ENCODE measurements at regions not wholly inside any gene's neighbourhood (a gene's known extent, or its start where the extent isn't known, plus 50 kb on each side); places are given as distances from the start of the nearest gene placed in this dataset.
"Not testable (repeated sequence)": the region's sequence is repeated elsewhere in the genome, so short reads cannot be mapped to it uniquely, and the experiment has no call there.

GRCh38 chr10:91003379-91003778, 82.5 kb upstream of the ANKRD1 start:
- WGBS (ENCODE audit: insufficient coverage, insufficient read length), result no CpG with 5 or more reads among the region's 1 CpG
- H3K36me3 ChIP-seq (ENCODE audit: control insufficient read depth, insufficient read depth, low read length); DNase-seq (ENCODE audit: low read depth, low spot score); H3K4me3 ChIP-seq (ENCODE audit: low read length); H3K4me1 ChIP-seq (ENCODE audit: control insufficient read depth, insufficient read depth, low read length); H3K27ac ChIP-seq (ENCODE audit: low read length); H3K9me3 ChIP-seq (ENCODE audit: control insufficient read depth, insufficient read depth, low read length); H3K27me3 ChIP-seq (ENCODE audit: control insufficient read depth, insufficient read depth, low read length): not testable (repeated sequence)

- H3K4me1 ChIP-seq (ENCODE audit: control insufficient read depth, insufficient read depth, low read length); H3K36me3 ChIP-seq (ENCODE audit: control insufficient read depth, insufficient read depth, low read length); H3K4me3 ChIP-seq (ENCODE audit: low read length); DNase-seq (ENCODE audit: low read depth, low spot score); H3K27ac ChIP-seq (ENCODE audit: low read length); H3K27me3 ChIP-seq (ENCODE audit: control insufficient read depth, insufficient read depth, low read length); H3K9me3 ChIP-seq (ENCODE audit: control insufficient read depth, insufficient read depth, low read length): not testable (repeated sequence)
- no CpG with 5 or more reads among the region's 3 CpGs for WGBS (ENCODE audit: insufficient coverage, insufficient read length)
These were observed 84.4 kb upstream of the ANKRD1 start for GRCh38 chr10:91005276-91005675.

GRCh38 chr10:91006001-91006751, 85.3 kb upstream of the ANKRD1 start:
- Histone ChIP-seq H3K4me3 (ENCODE audit: low read length) (no peak overlapping the region), H3K36me3 (ENCODE audit: control insufficient read depth, insufficient read depth, low read length) (no peaks in the 10 kb centered on the region), H3K4me1 (ENCODE audit: control insufficient read depth, insufficient read depth, low read length) (no peaks in the 10 kb centered on the region), H3K27ac (ENCODE audit: low read length) (no peak overlapping the region), H3K27me3 (ENCODE audit: control insufficient read depth, insufficient read depth, low read length) (no peaks in the 10 kb centered on the region), H3K9me3 (ENCODE audit: control insufficient read depth, insufficient read depth, low read length) (no peaks in the 10 kb centered on the region)
- WGBS (ENCODE audit: insufficient coverage, insufficient read length), result no CpG with 5 or more reads among the region's 2 CpGs
- DNase-seq (ENCODE audit: low read depth, low spot score), result peak; percentile 5

GRCh38 chr10:91006752-91007346, 86.0 kb upstream of the ANKRD1 start:
- Histone ChIP-seq H3K4me3 (ENCODE audit: low read length) (no peak overlapping the region), H3K9me3 (ENCODE audit: control insufficient read depth, insufficient read depth, low read length) (no peaks in the 10 kb centered on the region), H3K36me3 (ENCODE audit: control insufficient read depth, insufficient read depth, low read length) (no peaks in the 10 kb centered on the region), H3K4me1 (ENCODE audit: control insufficient read depth, insufficient read depth, low read length) (no peaks in the 10 kb centered on the region), H3K27ac (ENCODE audit: low read length) (no peak overlapping the region), H3K27me3 (ENCODE audit: control insufficient read depth, insufficient read depth, low read length) (no peaks in the 10 kb centered on the region)
- DNase-seq (ENCODE audit: low read depth, low spot score), result no peak
- WGBS (ENCODE audit: insufficient coverage, insufficient read length), result no CpG with 5 or more reads among the region's 1 CpG

GRCh38 chr10:91007655-91008054, 86.8 kb upstream of the ANKRD1 start:
- no peaks in the 10 kb centered on the region for H3K36me3 ChIP-seq (ENCODE audit: control insufficient read depth, insufficient read depth, low read length)
- DNase-seq (ENCODE audit: low read depth, low spot score), result no peak
- H3K4me1 ChIP-seq (ENCODE audit: control insufficient read depth, insufficient read depth, low read length), result no peaks in the 10 kb centered on the region
- no peaks in the 10 kb centered on the region for H3K9me3 ChIP-seq (ENCODE audit: control insufficient read depth, insufficient read depth, low read length)
- no peaks in the 10 kb centered on the region for H3K27me3 ChIP-seq (ENCODE audit: control insufficient read depth, insufficient read depth, low read length)
- H3K4me3 ChIP-seq (ENCODE audit: low read length), result no peak overlapping the region
- H3K27ac ChIP-seq (ENCODE audit: low read length), result no peak overlapping the region

- H3K27me3 ChIP-seq (ENCODE audit: control insufficient read depth, insufficient read depth, low read length), result no peaks in the 10 kb centered on the region
- H3K4me3 ChIP-seq (ENCODE audit: low read length), result no peak overlapping the region
- no peak overlapping the region for H3K27ac ChIP-seq (ENCODE audit: low read length)
- H3K36me3 ChIP-seq (ENCODE audit: control insufficient read depth, insufficient read depth, low read length), result no peaks in the 10 kb centered on the region
- no CpG with 5 or more reads among the region's 1 CpG for WGBS (ENCODE audit: insufficient coverage, insufficient read length)
- no peak for DNase-seq (ENCODE audit: low read depth, low spot score)
- no peaks in the 10 kb centered on the region for H3K9me3 ChIP-seq (ENCODE audit: control insufficient read depth, insufficient read depth, low read length)
- H3K4me1 ChIP-seq (ENCODE audit: control insufficient read depth, insufficient read depth, low read length), result no peaks in the 10 kb centered on the region
These were observed 88.2 kb upstream of the ANKRD1 start for GRCh38 chr10:91009121-91009520.

GRCh38 chr10:91010952-91011351, 90.1 kb upstream of the ANKRD1 start:
- no CpG with 5 or more reads among the region's 3 CpGs for WGBS (ENCODE audit: insufficient coverage, insufficient read length)
- H3K27me3 ChIP-seq (ENCODE audit: control insufficient read depth, insufficient read depth, low read length), result no peaks in the 10 kb centered on the region
- no peak overlapping the region for H3K27ac ChIP-seq (ENCODE audit: low read length)
- H3K36me3 ChIP-seq (ENCODE audit: control insufficient read depth, insufficient read depth, low read length), result no peaks in the 10 kb centered on the region
- no peaks in the 10 kb centered on the region for H3K9me3 ChIP-seq (ENCODE audit: control insufficient read depth, insufficient read depth, low read length)
- H3K4me1 ChIP-seq (ENCODE audit: control insufficient read depth, insufficient read depth, low read length), result no peaks in the 10 kb centered on the region
- H3K4me3 ChIP-seq (ENCODE audit: low read length), result no peak overlapping the region
- DNase-seq (ENCODE audit: low read depth, low spot score), result no peak

- no peaks in the 10 kb centered on the region for H3K4me1 ChIP-seq (ENCODE audit: control insufficient read depth, insufficient read depth, low read length)
- no peak for DNase-seq (ENCODE audit: low read depth, low spot score)
- no peaks in the 10 kb centered on the region for H3K9me3 ChIP-seq (ENCODE audit: control insufficient read depth, insufficient read depth, low read length)
- no peak overlapping the region for H3K4me3 ChIP-seq (ENCODE audit: low read length)
- H3K27ac ChIP-seq (ENCODE audit: low read length), result no peak overlapping the region
- no CpG with 5 or more reads among the region's 4 CpGs for WGBS (ENCODE audit: insufficient coverage, insufficient read length)
- H3K36me3 ChIP-seq (ENCODE audit: control insufficient read depth, insufficient read depth, low read length), result no peaks in the 10 kb centered on the region
- H3K27me3 ChIP-seq (ENCODE audit: control insufficient read depth, insufficient read depth, low read length), result no peaks in the 10 kb centered on the region
These were observed 91.6 kb upstream of the ANKRD1 start for GRCh38 chr10:91012502-91012901.

GRCh38 chr10:91013985-91014384, 93.1 kb upstream of the ANKRD1 start:
- WGBS (ENCODE audit: insufficient coverage, insufficient read length), result no CpG with 5 or more reads among the region's 1 CpG
- Histone ChIP-seq H3K36me3 (ENCODE audit: control insufficient read depth, insufficient read depth, low read length) (no peaks in the 10 kb centered on the region), H3K27me3 (ENCODE audit: control insufficient read depth, insufficient read depth, low read length) (no peaks in the 10 kb centered on the region), H3K9me3 (ENCODE audit: control insufficient read depth, insufficient read depth, low read length) (no peaks in the 10 kb centered on the region), H3K4me3 (ENCODE audit: low read length) (no peak overlapping the region), H3K4me1 (ENCODE audit: control insufficient read depth, insufficient read depth, low read length) (no peaks in the 10 kb centered on the region), H3K27ac (ENCODE audit: low read length) (no peak overlapping the region)
- DNase-seq (ENCODE audit: low read depth, low spot score), result no peak

- Histone ChIP-seq H3K4me3 (ENCODE audit: low read length) (no peak overlapping the region), H3K9me3 (ENCODE audit: control insufficient read depth, insufficient read depth, low read length) (no peaks in the 10 kb centered on the region), H3K4me1 (ENCODE audit: control insufficient read depth, insufficient read depth, low read length) (no peaks in the 10 kb centered on the region), H3K36me3 (ENCODE audit: control insufficient read depth, insufficient read depth, low read length) (no peaks in the 10 kb centered on the region), H3K27me3 (ENCODE audit: control insufficient read depth, insufficient read depth, low read length) (no peaks in the 10 kb centered on the region), H3K27ac (ENCODE audit: low read length) (no peak overlapping the region)
- no peak for DNase-seq (ENCODE audit: low read depth, low spot score)
- no CpG with 5 or more reads among the region's 3 CpGs for WGBS (ENCODE audit: insufficient coverage, insufficient read length)
These were observed 96.3 kb upstream of the ANKRD1 start for GRCh38 chr10:91017198-91017597.

- Histone ChIP-seq H3K27ac (ENCODE audit: low read length) (no peak overlapping the region), H3K36me3 (ENCODE audit: control insufficient read depth, insufficient read depth, low read length) (no peaks in the 10 kb centered on the region), H3K27me3 (ENCODE audit: control insufficient read depth, insufficient read depth, low read length) (no peaks in the 10 kb centered on the region), H3K4me1 (ENCODE audit: control insufficient read depth, insufficient read depth, low read length) (no peaks in the 10 kb centered on the region), H3K9me3 (ENCODE audit: control insufficient read depth, insufficient read depth, low read length) (no peaks in the 10 kb centered on the region), H3K4me3 (ENCODE audit: low read length) (no peak overlapping the region)
- DNase-seq (ENCODE audit: low read depth, low spot score), result no peak
- WGBS (ENCODE audit: insufficient coverage, insufficient read length), result no CpG with 5 or more reads among the region's 3 CpGs
These were observed 101.0 kb upstream of the ANKRD1 start for GRCh38 chr10:91021901-91022300.

Data from iPS DF 6.9 (cell line).